ENCODE measurements at regions not wholly inside any gene's neighbourhood (a gene's known extent, or its start where the extent isn't known, plus 50 kb on each side); places are given as distances from the start of the nearest gene placed in this dataset.

- TF ChIP-seq POLR2AphosphoS5 (IDR thresholded peaks at IDR 0.05): no peak
- TF ChIP-seq, protein P1, sequence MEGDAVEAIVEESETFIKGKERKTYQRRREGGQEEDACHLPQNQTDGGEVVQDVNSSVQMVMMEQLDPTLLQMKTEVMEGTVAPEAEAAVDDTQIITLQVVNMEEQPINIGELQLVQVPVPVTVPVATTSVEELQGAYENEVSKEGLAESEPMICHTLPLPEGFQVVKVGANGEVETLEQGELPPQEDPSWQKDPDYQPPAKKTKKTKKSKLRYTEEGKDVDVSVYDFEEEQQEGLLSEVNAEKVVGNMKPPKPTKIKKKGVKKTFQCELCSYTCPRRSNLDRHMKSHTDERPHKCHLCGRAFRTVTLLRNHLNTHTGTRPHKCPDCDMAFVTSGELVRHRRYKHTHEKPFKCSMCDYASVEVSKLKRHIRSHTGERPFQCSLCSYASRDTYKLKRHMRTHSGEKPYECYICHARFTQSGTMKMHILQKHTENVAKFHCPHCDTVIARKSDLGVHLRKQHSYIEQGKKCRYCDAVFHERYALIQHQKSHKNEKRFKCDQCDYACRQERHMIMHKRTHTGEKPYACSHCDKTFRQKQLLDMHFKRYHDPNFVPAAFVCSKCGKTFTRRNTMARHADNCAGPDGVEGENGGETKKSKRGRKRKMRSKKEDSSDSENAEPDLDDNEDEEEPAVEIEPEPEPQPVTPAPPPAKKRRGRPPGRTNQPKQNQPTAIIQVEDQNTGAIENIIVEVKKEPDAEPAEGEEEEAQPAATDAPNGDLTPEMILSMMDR (IDR thresholded peaks at IDR 0.05 in 8 of 11, conservative IDR thresholded peaks at IDR 0.05 in 3 of 11): no peak
Measured at GRCh38 chrX:69415698-69416097, 88.4 kb upstream of the NALF2 start.
